ENCODE measurements at regions not wholly inside any gene's neighbourhood (a gene's known extent, or its start where the extent isn't known, plus 50 kb on each side); places are given as distances from the start of the nearest gene placed in this dataset.
"Not testable (repeated sequence)": the region's sequence is repeated elsewhere in the genome, so short reads cannot be mapped to it uniquely, and the experiment has no call there.

DNA sequence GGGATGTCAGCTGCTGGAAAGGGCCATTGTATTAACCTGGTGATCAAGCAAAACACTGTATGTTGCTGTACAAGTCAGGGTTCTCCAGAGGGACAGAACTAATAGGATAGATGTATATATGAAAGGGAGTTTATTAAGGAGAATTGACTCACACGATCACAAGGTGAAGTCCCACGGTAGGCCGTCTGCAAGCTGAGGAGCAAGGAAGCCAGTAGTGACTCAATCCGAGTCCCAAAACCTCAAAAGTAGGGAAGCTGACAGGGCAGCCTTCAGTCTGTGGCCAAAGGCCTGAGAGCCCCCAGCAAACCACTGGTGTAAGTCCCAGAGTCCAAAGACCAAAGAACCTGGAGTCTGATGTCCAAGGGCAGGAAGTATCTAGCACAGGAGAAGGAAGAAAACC lies 116.0 kb upstream of the DAP start:
- H3K9ac ChIP-seq (ENCODE audit: low read depth, low read length, poor library complexity); H3K4me1 ChIP-seq (ENCODE audit: control insufficient read depth in 2 of 2, insufficient read depth in 1 of 2, low read depth in 1 of 2, low read length in 2 of 2); H3K18ac ChIP-seq (ENCODE audit: low read length); H3K23ac ChIP-seq (ENCODE audit: low read depth, low read length, poor library complexity); H3K36me3 ChIP-seq (replicated peaks in 1 of 2; ENCODE audit: control insufficient read depth in 2 of 2, insufficient read depth in 2 of 2, low read length in 2 of 2); H4K91ac ChIP-seq (ENCODE audit: low read depth, low read length, poor library complexity); H3K27ac ChIP-seq (replicated peaks; ENCODE audit: low read length); H3K79me1 ChIP-seq (ENCODE audit: low read depth, low read length); H2AK5ac ChIP-seq (ENCODE audit: low read depth, low read length); H3K9me3 ChIP-seq (replicated peaks in 1 of 2; ENCODE audit: control insufficient read depth in 2 of 2, insufficient read depth in 1 of 2, low read depth in 1 of 2, low read length in 2 of 2); H2BK5ac ChIP-seq (ENCODE audit: low read length); H3K27me3 ChIP-seq (ENCODE audit: control insufficient read depth in 3 of 3, insufficient read depth in 3 of 3, low read depth in 1 of 3, low read length in 3 of 3); H3K4me3 ChIP-seq (ENCODE audit: low read length in 2 of 2); H3K4me2 ChIP-seq (ENCODE audit: insufficient read depth, low read length, poor library complexity, severe bottlenecking); DNase-seq (ENCODE audit: low spot score); H2BK15ac ChIP-seq (ENCODE audit: low read length); H3K14ac ChIP-seq (ENCODE audit: low read length); H2BK12ac ChIP-seq (ENCODE audit: low read length); H2AFZ ChIP-seq (ENCODE audit: low read length); H4K8ac ChIP-seq (ENCODE audit: low read depth, low read length); H2BK120ac ChIP-seq (ENCODE audit: low read depth, low read length); H3K4ac ChIP-seq (ENCODE audit: low read length): not testable (repeated sequence)
- WGBS, 2 donors (ENCODE audit: extremely low coverage in 2 of 2, insufficient read length in 2 of 2, insufficient replicate concordance in 1 of 2): no CpG with 5 or more reads among the region's 4 CpGs

DNA sequence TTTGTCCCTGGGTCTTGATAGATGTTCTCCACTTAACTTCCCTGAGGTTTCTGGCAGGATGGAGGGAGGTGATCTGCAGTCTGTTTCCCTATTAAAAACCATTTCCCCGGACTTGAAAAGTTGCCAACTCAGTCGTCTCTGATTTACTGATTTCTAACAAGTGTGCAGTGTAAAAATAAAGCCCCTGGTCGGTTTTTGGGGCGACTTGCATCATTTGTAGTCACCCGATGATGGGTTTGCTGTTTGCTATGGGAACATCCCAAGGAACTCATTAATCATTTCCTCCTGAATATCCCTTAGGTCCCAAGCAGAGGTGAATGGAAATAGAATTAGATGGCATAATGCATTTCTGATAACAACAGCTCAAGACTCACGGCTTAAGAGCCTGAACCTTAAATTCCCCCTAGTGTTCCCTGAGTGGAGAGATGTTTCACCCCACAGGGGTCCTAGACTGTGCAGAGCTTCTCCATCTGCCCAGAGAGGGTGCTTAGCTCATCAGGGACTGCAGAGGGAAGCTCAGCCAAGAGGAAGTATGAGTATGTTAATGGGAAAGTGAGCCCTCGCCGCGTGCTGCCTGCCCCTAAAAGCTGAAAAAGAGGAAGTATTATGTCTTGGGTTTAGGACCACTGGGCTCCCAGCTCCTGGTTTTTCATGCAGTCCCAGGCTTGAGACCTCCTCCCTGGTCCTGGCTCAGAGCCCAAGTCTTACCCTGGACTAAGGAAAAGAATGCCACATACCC lies 115.1 kb upstream of the DAP start:
- Histone ChIP-seq H3K4me1 (ENCODE audit: control insufficient read depth in 2 of 2, insufficient read depth in 1 of 2, low read depth in 1 of 2, low read length in 2 of 2) (no peaks in the 10 kb centered on the region), H2AFZ (ENCODE audit: low read length) (no peak overlapping the region), H3K27me3 (ENCODE audit: control insufficient read depth in 3 of 3, insufficient read depth in 3 of 3, low read depth in 1 of 3, low read length in 3 of 3) (peaks cover 0 to under 1% (median 0%) of the 10 kb centered on the region in 3 experiments), H3K9me3 (replicated peaks in 1 of 2; ENCODE audit: control insufficient read depth in 2 of 2, insufficient read depth in 1 of 2, low read depth in 1 of 2, low read length in 2 of 2) (no peaks in the 10 kb centered on the region), H3K4me2 (ENCODE audit: insufficient read depth, low read length, poor library complexity, severe bottlenecking) (no peak overlapping the region), H2AK5ac (ENCODE audit: low read depth, low read length) (no peak overlapping the region), H3K27ac (replicated peaks; ENCODE audit: low read length) (no peak overlapping the region), H3K36me3 (replicated peaks in 1 of 2; ENCODE audit: control insufficient read depth in 2 of 2, insufficient read depth in 2 of 2, low read length in 2 of 2) (no peaks in the 10 kb centered on the region), H2BK12ac (ENCODE audit: low read length) (no peak overlapping the region), H4K8ac (ENCODE audit: low read depth, low read length) (no peak overlapping the region), H2BK120ac (ENCODE audit: low read depth, low read length) (no peak overlapping the region), H2BK5ac (ENCODE audit: low read length) (no peak overlapping the region), H3K4me3 (ENCODE audit: low read length in 2 of 2) (no peak overlapping the region), H3K79me1 (ENCODE audit: low read depth, low read length) (no peaks in the 10 kb centered on the region), H3K23ac (ENCODE audit: low read depth, low read length, poor library complexity) (no peak overlapping the region), H3K9ac (ENCODE audit: low read depth, low read length, poor library complexity) (no peak overlapping the region), H3K4ac (ENCODE audit: low read length) (no peak overlapping the region), H3K18ac (ENCODE audit: low read length) (peak overlapping the region; percentile 54), H2BK15ac (ENCODE audit: low read length) (no peak overlapping the region), H4K91ac (ENCODE audit: low read depth, low read length, poor library complexity) (no peak overlapping the region), H3K14ac (ENCODE audit: low read length) (no peak overlapping the region)
- DNase-seq (ENCODE audit: low spot score): no peak
- WGBS, 2 donors (ENCODE audit: extremely low coverage in 2 of 2, insufficient read length in 2 of 2, insufficient replicate concordance in 1 of 2): no CpG with 5 or more reads among the region's 9 CpGs

DNA sequence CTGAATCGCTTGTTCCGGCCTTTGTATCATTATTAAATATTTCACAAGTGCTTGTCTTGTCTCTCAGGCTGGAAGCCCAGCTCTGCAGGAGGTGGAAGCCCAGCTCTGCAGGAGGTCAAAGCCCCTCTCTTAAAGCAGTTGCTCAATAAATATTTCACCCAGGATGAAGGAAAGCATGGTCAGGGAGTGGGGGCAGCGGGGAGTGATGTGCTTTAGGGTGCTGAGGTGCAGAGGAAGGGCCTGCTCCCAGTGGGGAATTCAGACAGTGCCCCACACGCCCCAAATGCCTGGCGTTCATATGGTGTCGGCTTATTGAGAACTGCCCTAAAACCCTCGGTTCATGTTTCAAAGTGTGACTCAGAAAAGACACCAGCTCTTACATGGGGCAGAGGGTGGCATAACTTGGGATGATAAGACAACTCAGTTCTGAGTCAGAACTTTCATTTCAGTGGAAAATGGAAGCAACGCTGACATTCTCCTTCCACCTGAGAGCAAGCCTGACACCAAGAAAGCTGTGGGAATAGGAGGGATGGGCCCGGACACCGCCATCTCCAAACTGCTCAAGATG lies 114.3 kb upstream of the DAP start:
- Histone ChIP-seq H3K27me3 (ENCODE audit: control insufficient read depth in 3 of 3, insufficient read depth in 3 of 3, low read depth in 1 of 3, low read length in 3 of 3) (no peaks in the 10 kb centered on the region), H4K8ac (ENCODE audit: low read depth, low read length) (no peak overlapping the region), H2BK5ac (ENCODE audit: low read length) (no peak overlapping the region), H4K91ac (ENCODE audit: low read depth, low read length, poor library complexity) (no peak overlapping the region), H2BK12ac (ENCODE audit: low read length) (no peak overlapping the region), H3K9ac (ENCODE audit: low read depth, low read length, poor library complexity) (no peak overlapping the region), H3K79me1 (ENCODE audit: low read depth, low read length) (no peaks in the 10 kb centered on the region), H2AFZ (ENCODE audit: low read length) (no peak overlapping the region), H2BK15ac (ENCODE audit: low read length) (no peak overlapping the region), H3K4me2 (ENCODE audit: insufficient read depth, low read length, poor library complexity, severe bottlenecking) (no peak overlapping the region), H3K18ac (ENCODE audit: low read length) (no peak overlapping the region), H3K4ac (ENCODE audit: low read length) (no peak overlapping the region), H3K4me3 (ENCODE audit: low read length in 2 of 2) (no peak overlapping the region), H3K27ac (replicated peaks; ENCODE audit: low read length) (no peak overlapping the region), H3K36me3 (replicated peaks in 1 of 2; ENCODE audit: control insufficient read depth in 2 of 2, insufficient read depth in 2 of 2, low read length in 2 of 2) (no peaks in the 10 kb centered on the region), H3K14ac (ENCODE audit: low read length) (no peak overlapping the region), H3K23ac (ENCODE audit: low read depth, low read length, poor library complexity) (no peak overlapping the region), H2AK5ac (ENCODE audit: low read depth, low read length) (no peak overlapping the region), H3K9me3 (replicated peaks in 1 of 2; ENCODE audit: control insufficient read depth in 2 of 2, insufficient read depth in 1 of 2, low read depth in 1 of 2, low read length in 2 of 2) (no peaks in the 10 kb centered on the region), H2BK120ac (ENCODE audit: low read depth, low read length) (no peak overlapping the region), H3K4me1 (ENCODE audit: control insufficient read depth in 2 of 2, insufficient read depth in 1 of 2, low read depth in 1 of 2, low read length in 2 of 2) (no peaks in the 10 kb centered on the region)
- no peak for DNase-seq (ENCODE audit: low spot score)
- no CpG with 5 or more reads among the region's 10 CpGs for WGBS, 2 donors (ENCODE audit: extremely low coverage in 2 of 2, insufficient read length in 2 of 2, insufficient replicate concordance in 1 of 2)

DNA sequence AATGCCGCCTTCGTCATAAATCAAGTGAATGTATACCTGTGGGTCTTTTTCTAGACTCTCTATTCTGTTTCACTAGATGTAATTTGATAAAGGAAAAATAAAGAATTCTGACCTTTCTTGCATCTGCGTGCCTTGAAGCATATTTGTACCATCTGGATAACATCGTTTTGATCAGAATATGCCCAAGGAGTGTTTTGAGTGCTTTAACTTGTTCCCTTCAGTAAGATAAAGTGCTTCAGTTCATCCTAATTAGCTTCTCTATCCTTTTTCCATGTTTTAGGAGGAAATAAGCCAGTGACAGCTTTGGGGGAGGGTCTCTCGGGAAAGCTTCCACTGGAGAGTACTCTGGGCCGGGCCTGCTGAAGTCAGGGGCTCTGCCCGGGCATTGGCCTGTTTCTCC lies 113.5 kb upstream of the DAP start:
- Histone ChIP-seq H3K4ac (ENCODE audit: low read length) (no peak overlapping the region), H3K4me2 (ENCODE audit: insufficient read depth, low read length, poor library complexity, severe bottlenecking) (no peak overlapping the region)
- WGBS, 2 donors (ENCODE audit: extremely low coverage in 2 of 2, insufficient read length in 2 of 2, insufficient replicate concordance in 1 of 2): no CpG with 5 or more reads among the region's 7 CpGs

More for the DNA sequence above, 113.5 kb upstream of the DAP start:
- H2BK12ac ChIP-seq (ENCODE audit: low read length): no peak overlapping the region
- H3K27me3 ChIP-seq (ENCODE audit: control insufficient read depth in 3 of 3, insufficient read depth in 3 of 3, low read depth in 1 of 3, low read length in 3 of 3): no peaks in the 10 kb centered on the region
- no peak overlapping the region for H3K4me3 ChIP-seq (ENCODE audit: low read length in 2 of 2)
- H4K91ac ChIP-seq (ENCODE audit: low read depth, low read length, poor library complexity): no peak overlapping the region
- no peak overlapping the region for H3K14ac ChIP-seq (ENCODE audit: low read length)
- no peak overlapping the region for H4K8ac ChIP-seq (ENCODE audit: low read depth, low read length)
- no peak overlapping the region for H2BK15ac ChIP-seq (ENCODE audit: low read length)
- H2BK120ac ChIP-seq (ENCODE audit: low read depth, low read length): no peak overlapping the region
- no peak overlapping the region for H2AK5ac ChIP-seq (ENCODE audit: low read depth, low read length)
- DNase-seq (ENCODE audit: low spot score): no peak
- no peak overlapping the region for H3K27ac ChIP-seq (replicated peaks; ENCODE audit: low read length)
- no peaks in the 10 kb centered on the region for H3K79me1 ChIP-seq (ENCODE audit: low read depth, low read length)
- no peak overlapping the region for H3K9ac ChIP-seq (ENCODE audit: low read depth, low read length, poor library complexity)
- H3K9me3 ChIP-seq (replicated peaks in 1 of 2; ENCODE audit: control insufficient read depth in 2 of 2, insufficient read depth in 1 of 2, low read depth in 1 of 2, low read length in 2 of 2): no peaks in the 10 kb centered on the region
- H2AFZ ChIP-seq (ENCODE audit: low read length): no peak overlapping the region
- H3K23ac ChIP-seq (ENCODE audit: low read depth, low read length, poor library complexity): no peak overlapping the region
- no peak overlapping the region for H2BK5ac ChIP-seq (ENCODE audit: low read length)
- H3K36me3 ChIP-seq (replicated peaks in 1 of 2; ENCODE audit: control insufficient read depth in 2 of 2, insufficient read depth in 2 of 2, low read length in 2 of 2): no peaks in the 10 kb centered on the region
- H3K18ac ChIP-seq (ENCODE audit: low read length): no peak overlapping the region
- no peaks in the 10 kb centered on the region for H3K4me1 ChIP-seq (ENCODE audit: control insufficient read depth in 2 of 2, insufficient read depth in 1 of 2, low read depth in 1 of 2, low read length in 2 of 2)
